ENCODE measurements at regions not wholly inside any gene's neighbourhood (a gene's known extent, or its start where the extent isn't known, plus 50 kb on each side); places are given as distances from the start of the nearest gene placed in this dataset.

DNA sequence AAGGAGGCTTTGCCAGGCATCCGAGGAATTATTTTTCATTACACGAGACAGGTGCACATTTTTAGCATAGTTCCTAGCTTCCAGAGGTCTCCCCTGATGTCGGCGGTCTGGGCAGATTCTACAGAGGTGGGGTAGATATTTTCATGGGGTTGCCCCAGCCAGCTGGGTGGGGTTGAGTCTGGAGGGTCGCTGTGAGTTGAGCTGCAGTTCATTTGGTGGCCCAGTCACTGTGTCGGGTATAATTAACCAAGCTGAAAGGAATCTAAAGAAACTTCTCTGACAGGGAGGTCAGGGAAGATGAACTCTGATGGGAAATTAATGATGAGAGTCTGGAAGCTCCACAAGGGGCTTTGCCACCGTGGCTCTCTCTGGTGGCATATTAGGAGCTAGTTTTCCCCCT is 233.7 kb upstream of the NAV2 start:
- no peak for DNase-seq (ENCODE audit: low read depth)

DNA sequence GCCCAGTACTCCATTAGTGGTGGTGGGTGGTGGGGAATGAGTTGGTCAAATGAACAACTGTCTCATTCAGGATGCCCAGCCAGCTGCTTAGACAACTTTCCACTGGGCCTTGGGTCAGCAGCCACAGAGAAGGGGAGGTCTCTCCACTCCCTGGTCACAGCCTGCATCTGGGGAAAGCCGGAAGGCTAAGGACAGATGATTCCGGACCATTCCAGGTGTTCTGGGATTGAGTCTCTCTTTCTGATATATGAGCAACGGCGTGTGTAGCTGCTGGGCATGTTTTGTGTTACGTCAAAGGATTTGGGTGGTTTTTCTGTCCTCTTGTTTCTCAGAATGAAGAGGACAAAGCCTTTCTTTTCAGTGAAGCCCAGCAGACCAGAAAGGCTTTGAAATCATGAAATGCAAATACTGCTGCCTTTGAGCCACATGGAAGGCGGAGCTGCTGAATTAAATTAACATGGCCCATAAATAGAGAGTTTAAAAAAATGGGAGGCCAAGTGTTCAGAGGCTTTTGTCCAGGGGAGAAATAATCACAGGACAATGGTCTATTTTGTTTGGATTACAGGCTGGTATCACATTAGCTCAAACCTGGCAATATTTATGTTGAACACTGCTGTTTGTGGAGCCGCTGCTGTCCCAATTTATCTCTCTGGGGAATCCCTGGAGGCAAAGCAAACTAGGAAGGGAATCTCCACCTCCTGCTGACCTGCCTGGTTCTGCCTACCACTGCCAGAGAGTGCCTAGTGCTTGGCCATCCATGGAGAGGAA is 234.4 kb upstream of the E2F8 start:
- no peak overlapping the region for H3K4me3 ChIP-seq (ENCODE audit: low read depth, low read length)
- no peak for DNase-seq (ENCODE audit: low read depth)
- TF ChIP-seq, protein P1, sequence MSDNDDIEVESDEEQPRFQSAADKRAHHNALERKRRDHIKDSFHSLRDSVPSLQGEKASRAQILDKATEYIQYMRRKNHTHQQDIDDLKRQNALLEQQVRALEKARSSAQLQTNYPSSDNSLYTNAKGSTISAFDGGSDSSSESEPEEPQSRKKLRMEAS (IDR thresholded peaks at IDR 0.05; ENCODE audit: low read depth, low read length), result no peak
- no peak for TF ChIP-seq POLR2A (IDR thresholded peaks at IDR 0.05; ENCODE audit: extremely low read depth, insufficient read length)
- TF ChIP-seq, protein P2, sequence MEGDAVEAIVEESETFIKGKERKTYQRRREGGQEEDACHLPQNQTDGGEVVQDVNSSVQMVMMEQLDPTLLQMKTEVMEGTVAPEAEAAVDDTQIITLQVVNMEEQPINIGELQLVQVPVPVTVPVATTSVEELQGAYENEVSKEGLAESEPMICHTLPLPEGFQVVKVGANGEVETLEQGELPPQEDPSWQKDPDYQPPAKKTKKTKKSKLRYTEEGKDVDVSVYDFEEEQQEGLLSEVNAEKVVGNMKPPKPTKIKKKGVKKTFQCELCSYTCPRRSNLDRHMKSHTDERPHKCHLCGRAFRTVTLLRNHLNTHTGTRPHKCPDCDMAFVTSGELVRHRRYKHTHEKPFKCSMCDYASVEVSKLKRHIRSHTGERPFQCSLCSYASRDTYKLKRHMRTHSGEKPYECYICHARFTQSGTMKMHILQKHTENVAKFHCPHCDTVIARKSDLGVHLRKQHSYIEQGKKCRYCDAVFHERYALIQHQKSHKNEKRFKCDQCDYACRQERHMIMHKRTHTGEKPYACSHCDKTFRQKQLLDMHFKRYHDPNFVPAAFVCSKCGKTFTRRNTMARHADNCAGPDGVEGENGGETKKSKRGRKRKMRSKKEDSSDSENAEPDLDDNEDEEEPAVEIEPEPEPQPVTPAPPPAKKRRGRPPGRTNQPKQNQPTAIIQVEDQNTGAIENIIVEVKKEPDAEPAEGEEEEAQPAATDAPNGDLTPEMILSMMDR (IDR thresholded peaks at IDR 0.05; ENCODE audit: low read depth, low read length), result no peak
- no peak for TF ChIP-seq MYC (IDR thresholded peaks at IDR 0.05; ENCODE audit: low read depth, low read length)

More for the DNA sequence above, 233.7 kb upstream of the NAV2 start:
- no peak overlapping the region for H3K4me3 ChIP-seq (ENCODE audit: low read depth, low read length)
- TF ChIP-seq, protein P1 (IDR thresholded peaks at IDR 0.05; ENCODE audit: low read depth, low read length), result no peak
- no peak for TF ChIP-seq POLR2A (IDR thresholded peaks at IDR 0.05; ENCODE audit: extremely low read depth, insufficient read length)
- TF ChIP-seq, protein P2 (IDR thresholded peaks at IDR 0.05; ENCODE audit: low read depth, low read length), result no peak
- TF ChIP-seq MYC (IDR thresholded peaks at IDR 0.05; ENCODE audit: low read depth, low read length), result no peak

DNA sequence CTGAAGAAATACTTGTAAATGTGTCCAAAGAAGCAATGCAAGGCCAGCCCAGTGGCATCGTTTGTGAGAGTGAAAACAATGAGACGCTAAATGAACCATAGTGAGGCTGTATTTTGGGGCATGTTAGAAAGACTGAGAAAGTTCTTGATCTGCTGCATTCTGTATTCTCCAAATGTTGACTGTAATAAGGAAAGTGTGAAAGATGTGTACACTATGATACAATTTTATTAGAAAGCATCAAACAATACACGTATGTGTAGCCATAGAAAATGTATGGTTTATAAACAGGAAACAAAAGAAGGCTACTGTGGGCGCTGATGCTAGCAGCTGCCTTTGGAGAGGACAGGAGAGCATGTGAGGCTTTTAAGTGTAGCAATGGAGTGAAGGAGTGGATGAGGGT is 233.5 kb upstream of the E2F8 start:
- no peak for DNase-seq (ENCODE audit: low read depth)
- no peak overlapping the region for H3K4me3 ChIP-seq (ENCODE audit: low read depth, low read length)
- TF ChIP-seq, protein P2 (IDR thresholded peaks at IDR 0.05; ENCODE audit: low read depth, low read length), result no peak
- TF ChIP-seq, protein P1 (IDR thresholded peaks at IDR 0.05; ENCODE audit: low read depth, low read length), result no peak
- TF ChIP-seq MYC (IDR thresholded peaks at IDR 0.05; ENCODE audit: low read depth, low read length), result no peak

DNA sequence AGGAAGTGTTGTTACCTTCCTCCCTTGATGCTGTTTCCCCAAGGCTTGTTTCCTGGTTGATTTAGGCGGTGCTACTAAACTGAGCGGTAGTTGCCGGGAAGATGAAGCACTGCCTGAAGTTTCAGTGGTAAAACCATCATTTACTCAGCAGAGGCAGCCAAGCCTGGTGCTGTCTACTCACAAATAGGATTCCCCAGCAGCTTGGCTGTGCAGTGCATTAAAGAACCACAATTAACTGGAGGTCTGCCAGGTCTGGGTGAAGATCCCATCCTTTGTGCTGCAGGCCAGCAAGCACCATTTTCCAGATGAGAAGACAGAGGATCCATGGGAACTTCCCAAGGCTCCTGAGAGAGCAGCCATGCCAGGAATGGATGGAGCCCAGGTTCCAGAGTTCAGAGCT is 231.9 kb upstream of the E2F8 start:
- DNase-seq (ENCODE audit: low read depth), result no peak
- TF ChIP-seq MYC (IDR thresholded peaks at IDR 0.05; ENCODE audit: low read depth, low read length) (no peak), POLR2A (IDR thresholded peaks at IDR 0.05; ENCODE audit: extremely low read depth, insufficient read length) (no peak)
- TF ChIP-seq, protein P2 (IDR thresholded peaks at IDR 0.05; ENCODE audit: low read depth, low read length), result no peak
- TF ChIP-seq, protein P1 (IDR thresholded peaks at IDR 0.05; ENCODE audit: low read depth, low read length), result no peak
- no peak overlapping the region for H3K4me3 ChIP-seq (ENCODE audit: low read depth, low read length)

DNA sequence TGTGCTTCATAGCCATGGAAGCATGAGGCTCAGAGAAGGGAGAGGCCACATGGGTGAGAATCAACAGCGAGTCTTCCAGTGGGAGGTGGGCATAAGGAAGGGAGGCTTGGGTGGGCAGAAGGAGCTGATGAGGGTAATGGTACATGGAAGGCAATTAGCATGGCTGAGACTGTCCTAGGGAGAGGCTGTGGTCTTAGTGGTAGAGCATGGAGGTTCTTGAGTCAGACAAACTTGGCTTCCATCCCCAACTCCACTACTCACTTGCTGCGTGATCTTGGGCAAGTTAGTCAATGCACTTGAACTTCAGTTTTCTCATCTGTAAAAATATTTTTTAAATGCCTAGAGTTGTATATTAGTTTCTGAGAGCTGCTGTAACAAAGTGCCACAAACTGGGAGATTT is 227.2 kb upstream of the E2F8 start:
- TF ChIP-seq, protein P2 (IDR thresholded peaks at IDR 0.05; ENCODE audit: low read depth, low read length), result no peak
- TF ChIP-seq, protein P1 (IDR thresholded peaks at IDR 0.05; ENCODE audit: low read depth, low read length), result no peak
- TF ChIP-seq MYC (IDR thresholded peaks at IDR 0.05; ENCODE audit: low read depth, low read length), result no peak
- TF ChIP-seq POLR2A (IDR thresholded peaks at IDR 0.05; ENCODE audit: extremely low read depth, insufficient read length), result no peak

More for the DNA sequence above, 227.2 kb upstream of the E2F8 start:
- no peak overlapping the region for H3K4me3 ChIP-seq (ENCODE audit: low read depth, low read length)
- DNase-seq (ENCODE audit: low read depth), result no peak

Data from NB4 (cell line).